ENCODE measurements at regions not wholly inside any gene's neighbourhood (a gene's known extent, or its start where the extent isn't known, plus 50 kb on each side); places are given as distances from the start of the nearest gene placed in this dataset.

DNA sequence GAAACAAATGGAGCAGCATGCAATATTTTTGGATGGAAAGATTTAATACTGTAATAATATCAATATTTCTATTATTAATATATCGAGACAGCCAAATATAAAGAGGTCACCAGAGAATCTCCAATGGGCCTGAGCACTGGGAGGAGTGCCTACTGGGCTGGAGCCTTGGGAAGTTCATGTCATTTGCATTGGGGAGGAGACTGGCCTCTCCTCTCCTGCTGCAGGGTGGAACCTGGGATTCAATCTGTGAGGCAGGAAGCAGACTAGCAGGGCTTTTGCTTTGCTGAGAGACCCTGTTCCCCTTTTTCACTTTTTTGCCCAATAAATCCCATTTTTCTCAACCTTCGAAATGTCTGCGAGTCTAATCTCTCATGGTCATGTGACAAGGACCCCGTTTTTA is 390.6 kb upstream of the CYRIA start:
- no peaks in the 10 kb centered on the region for H3K4me1 Mint-ChIP-seq (ENCODE audit: low read depth)
- no peak for DNase-seq (ENCODE audit: low spot score)
- H3K27me3 Mint-ChIP-seq (ENCODE audit: low read depth), result no peaks in the 10 kb centered on the region
- no peak overlapping the region for H3K27ac Mint-ChIP-seq
- H3K9me3 Mint-ChIP-seq, result no peaks in the 10 kb centered on the region
- H3K36me3 Mint-ChIP-seq (ENCODE audit: low read depth), result no peaks in the 10 kb centered on the region
- no peak overlapping the region for H3K4me3 Mint-ChIP-seq

GRCh38 chr2:17052001-17052400 is 386.4 kb upstream of the CYRIA start:
- Mint-ChIP-seq H3K4me3 (no peak overlapping the region), H3K27me3 (ENCODE audit: low read depth) (no peaks in the 10 kb centered on the region), H3K9me3 (no peaks in the 10 kb centered on the region), H3K36me3 (ENCODE audit: low read depth) (no peaks in the 10 kb centered on the region), H3K4me1 (ENCODE audit: low read depth) (no peaks in the 10 kb centered on the region), H3K27ac (no peak overlapping the region)
- DNase-seq (ENCODE audit: low spot score), result no peak

- Mint-ChIP-seq H3K9me3 (no peaks in the 10 kb centered on the region), H3K4me3 (no peak overlapping the region), H3K4me1 (ENCODE audit: low read depth) (no peaks in the 10 kb centered on the region), H3K36me3 (ENCODE audit: low read depth) (no peaks in the 10 kb centered on the region), H3K27me3 (ENCODE audit: low read depth) (no peaks in the 10 kb centered on the region), H3K27ac (no peak overlapping the region)
- no peak for DNase-seq (ENCODE audit: low spot score)
Measured at GRCh38 chr2:17051538-17051937, 385.9 kb upstream of the CYRIA start.

GRCh38 chr2:17043173-17043572 is 377.5 kb upstream of the CYRIA start:
- Mint-ChIP-seq H3K36me3 (ENCODE audit: low read depth) (no peaks in the 10 kb centered on the region), H3K9me3 (peaks cover 13% of the 10 kb centered on the region), H3K4me1 (ENCODE audit: low read depth) (no peaks in the 10 kb centered on the region), H3K4me3 (no peak overlapping the region), H3K27ac (no peak overlapping the region), H3K27me3 (ENCODE audit: low read depth) (no peaks in the 10 kb centered on the region)
- no peak for DNase-seq (ENCODE audit: low spot score)

- H3K4me3 Mint-ChIP-seq, result no peak overlapping the region
- DNase-seq (ENCODE audit: low spot score), result no peak
- no peaks in the 10 kb centered on the region for H3K36me3 Mint-ChIP-seq (ENCODE audit: low read depth)
- H3K4me1 Mint-ChIP-seq (ENCODE audit: low read depth), result no peaks in the 10 kb centered on the region
- no peaks in the 10 kb centered on the region for H3K9me3 Mint-ChIP-seq
- no peaks in the 10 kb centered on the region for H3K27me3 Mint-ChIP-seq (ENCODE audit: low read depth)
- no peak overlapping the region for H3K27ac Mint-ChIP-seq
Measured at GRCh38 chr2:17036361-17036760, 370.7 kb upstream of the CYRIA start.

DNA sequence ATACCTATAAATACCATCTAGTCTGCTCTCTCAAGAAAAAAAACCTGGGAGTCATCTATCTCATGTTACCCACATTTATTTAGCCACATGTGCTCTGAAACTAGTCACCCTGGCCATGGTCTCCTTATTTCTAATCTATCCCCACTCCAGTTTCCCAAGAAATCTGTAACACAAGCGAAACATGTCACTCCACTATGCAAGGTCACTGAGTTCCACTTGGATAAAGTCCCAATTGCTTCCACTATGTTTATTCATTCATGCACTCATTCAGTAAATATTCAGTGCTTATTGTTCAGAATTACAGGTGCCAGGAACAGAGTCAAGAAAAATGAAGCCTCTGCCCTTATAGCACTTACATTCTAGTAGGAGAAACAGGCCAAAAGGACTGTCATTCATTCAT is 369.4 kb upstream of the CYRIA start:
- no peak for DNase-seq (ENCODE audit: low spot score)
- Mint-ChIP-seq H3K9me3 (no peaks in the 10 kb centered on the region), H3K36me3 (ENCODE audit: low read depth) (no peaks in the 10 kb centered on the region), H3K4me3 (no peak overlapping the region), H3K27me3 (ENCODE audit: low read depth) (no peaks in the 10 kb centered on the region), H3K4me1 (ENCODE audit: low read depth) (no peaks in the 10 kb centered on the region), H3K27ac (no peak overlapping the region)

GRCh38 chr2:17030047-17030446 is 364.4 kb upstream of the CYRIA start:
- Mint-ChIP-seq H3K27me3 (ENCODE audit: low read depth) (no peaks in the 10 kb centered on the region), H3K9me3 (no peaks in the 10 kb centered on the region), H3K27ac (no peak overlapping the region), H3K4me1 (ENCODE audit: low read depth) (no peaks in the 10 kb centered on the region), H3K36me3 (ENCODE audit: low read depth) (no peaks in the 10 kb centered on the region), H3K4me3 (no peak overlapping the region)
- DNase-seq (ENCODE audit: low spot score), result no peak

GRCh38 chr2:17012297-17012696 is 346.7 kb upstream of the CYRIA start:
- no peak for DNase-seq (ENCODE audit: low spot score)
- Mint-ChIP-seq H3K9me3 (no peaks in the 10 kb centered on the region), H3K4me3 (no peak overlapping the region), H3K36me3 (ENCODE audit: low read depth) (no peaks in the 10 kb centered on the region), H3K4me1 (ENCODE audit: low read depth) (no peaks in the 10 kb centered on the region), H3K27ac (no peak overlapping the region), H3K27me3 (ENCODE audit: low read depth) (no peaks in the 10 kb centered on the region)

DNA sequence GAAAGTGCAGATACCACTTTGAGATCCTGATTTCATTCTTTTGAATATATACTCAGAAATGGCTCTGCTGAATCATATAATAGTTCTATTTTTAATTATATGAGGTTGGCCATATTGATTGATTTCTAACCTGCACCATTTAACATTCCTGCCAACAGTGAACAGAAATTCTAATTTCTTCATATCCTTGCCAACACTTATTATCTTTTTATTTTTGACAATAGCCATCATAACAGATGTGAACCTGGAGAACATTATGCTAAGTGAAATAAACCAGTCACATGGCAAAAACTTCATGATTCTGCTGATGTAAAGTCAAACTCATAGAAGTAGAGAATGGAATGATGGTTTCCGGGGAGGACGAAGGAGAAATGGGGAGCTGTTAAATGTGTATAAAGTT is 344.5 kb upstream of the CYRIA start:
- Mint-ChIP-seq H3K27ac (no peak overlapping the region), H3K4me3 (no peak overlapping the region)

GRCh38 chr2:17000184-17000482 is 334.5 kb upstream of the CYRIA start:
- no peaks in the 10 kb centered on the region for H3K4me1 Mint-ChIP-seq (ENCODE audit: low read depth)
- no peaks in the 10 kb centered on the region for H3K27me3 Mint-ChIP-seq (ENCODE audit: low read depth)
- H3K36me3 Mint-ChIP-seq (ENCODE audit: low read depth), result no peaks in the 10 kb centered on the region
- no peak for DNase-seq (ENCODE audit: low spot score)
- H3K4me3 Mint-ChIP-seq, result no peak overlapping the region
- H3K27ac Mint-ChIP-seq, result no peak overlapping the region
- peaks cover under 1% of the 10 kb centered on the region for H3K9me3 Mint-ChIP-seq

More for the DNA sequence above, 344.5 kb upstream of the CYRIA start:
- Mint-ChIP-seq H3K9me3 (no peaks in the 10 kb centered on the region), H3K27me3 (ENCODE audit: low read depth) (no peaks in the 10 kb centered on the region), H3K4me1 (ENCODE audit: low read depth) (no peaks in the 10 kb centered on the region), H3K36me3 (ENCODE audit: low read depth) (no peaks in the 10 kb centered on the region)
- DNase-seq (ENCODE audit: low spot score), result no peak

DNA sequence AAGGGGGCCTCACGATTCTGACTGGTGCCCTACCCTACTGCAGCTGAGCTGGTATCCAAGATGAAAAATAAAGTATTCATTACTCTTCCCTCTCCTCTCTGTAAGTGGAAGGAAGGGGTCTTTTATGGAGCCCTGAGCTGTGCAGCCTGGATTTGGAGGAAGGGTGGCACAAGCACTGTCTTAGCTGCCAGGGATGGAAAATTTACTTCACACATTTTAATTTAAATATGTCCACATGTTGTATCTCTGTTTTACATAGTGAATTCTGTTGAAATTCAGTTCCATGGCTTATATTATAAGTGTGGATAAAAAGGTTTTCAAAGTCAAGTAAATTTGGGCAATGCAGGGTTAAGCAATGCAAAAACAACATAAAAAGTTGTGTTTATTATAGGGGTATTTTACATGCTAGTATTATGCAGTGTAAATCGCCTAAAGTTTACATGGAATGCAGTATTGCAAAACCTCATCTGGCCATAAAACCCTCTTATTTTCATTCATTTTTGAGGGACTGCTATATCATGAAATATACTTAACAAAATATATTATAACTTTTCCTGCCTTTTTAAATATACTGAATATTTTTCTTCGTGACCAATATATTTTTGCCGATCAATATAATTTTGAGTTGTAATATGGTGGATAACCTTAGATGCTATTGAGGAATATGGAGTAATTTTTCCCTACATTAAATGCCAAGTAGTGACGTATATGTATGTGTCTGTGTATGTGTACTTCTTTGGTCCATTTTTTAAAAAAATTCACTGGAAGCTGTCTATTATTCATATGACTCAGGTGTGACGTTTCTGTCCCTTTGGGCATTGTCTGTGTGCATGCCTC is 333.9 kb upstream of the CYRIA start:
- no peak for DNase-seq (ENCODE audit: low spot score)
- no peaks in the 10 kb centered on the region for H3K36me3 Mint-ChIP-seq (ENCODE audit: low read depth)
- H3K27ac Mint-ChIP-seq, result no peak overlapping the region
- no peak overlapping the region for H3K4me3 Mint-ChIP-seq
- H3K4me1 Mint-ChIP-seq (ENCODE audit: low read depth), result no peaks in the 10 kb centered on the region
- H3K27me3 Mint-ChIP-seq (ENCODE audit: low read depth), result no peaks in the 10 kb centered on the region
- peaks cover 6% of the 10 kb centered on the region for H3K9me3 Mint-ChIP-seq

GRCh38 chr2:16978301-16978700 is 312.7 kb upstream of the CYRIA start:
- no peaks in the 10 kb centered on the region for H3K9me3 Mint-ChIP-seq
- H3K36me3 Mint-ChIP-seq (ENCODE audit: low read depth), result no peaks in the 10 kb centered on the region
- H3K27ac Mint-ChIP-seq, result no peak overlapping the region
- H3K27me3 Mint-ChIP-seq (ENCODE audit: low read depth), result no peaks in the 10 kb centered on the region
- H3K4me3 Mint-ChIP-seq, result no peak overlapping the region
- no peak for DNase-seq (ENCODE audit: low spot score)
- no peaks in the 10 kb centered on the region for H3K4me1 Mint-ChIP-seq (ENCODE audit: low read depth)

GRCh38 chr2:16974688-16975087 is 309.1 kb upstream of the CYRIA start:
- no peaks in the 10 kb centered on the region for H3K9me3 Mint-ChIP-seq

DNA sequence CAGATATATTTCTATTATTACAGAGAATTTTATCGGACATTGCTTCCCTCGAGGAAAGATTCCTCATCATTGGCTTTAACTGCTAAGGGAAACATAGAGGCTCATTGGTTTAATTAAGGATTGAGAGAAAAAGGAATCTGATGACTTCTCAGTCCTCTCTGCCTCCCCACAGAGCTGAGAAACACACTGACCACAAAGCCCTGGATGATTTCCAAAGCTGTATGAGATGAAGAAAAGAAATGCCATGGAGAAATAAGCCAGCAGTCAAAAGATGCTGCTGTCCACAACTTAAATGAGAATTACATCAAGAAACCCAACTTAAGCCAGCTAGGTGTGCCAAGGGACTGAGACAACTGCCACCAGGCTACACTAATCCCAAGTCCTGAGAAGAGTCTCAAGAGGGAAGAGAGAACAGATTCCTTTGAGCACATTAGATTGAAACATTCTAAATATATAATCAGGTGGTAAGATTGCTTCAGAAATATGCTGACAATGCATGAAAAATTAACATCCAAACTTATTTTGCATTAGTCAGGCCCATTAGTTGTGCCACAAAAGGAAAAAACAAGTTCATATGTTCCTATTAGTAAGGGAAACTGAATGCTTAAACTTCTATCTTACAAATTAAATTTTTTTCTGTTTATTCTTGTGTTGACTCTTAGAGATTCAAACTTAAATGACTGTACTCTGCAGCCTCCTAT is 308.1 kb upstream of the CYRIA start:
- no peak for DNase-seq (ENCODE audit: low spot score)
- Mint-ChIP-seq H3K36me3 (ENCODE audit: low read depth) (no peaks in the 10 kb centered on the region), H3K9me3 (no peaks in the 10 kb centered on the region), H3K4me3 (no peak overlapping the region), H3K27ac (no peak overlapping the region), H3K27me3 (ENCODE audit: low read depth) (no peaks in the 10 kb centered on the region), H3K4me1 (ENCODE audit: low read depth) (no peaks in the 10 kb centered on the region)

More at GRCh38 chr2:16974688-16975087, 309.1 kb upstream of the CYRIA start:
- Mint-ChIP-seq H3K36me3 (ENCODE audit: low read depth) (no peaks in the 10 kb centered on the region), H3K4me3 (no peak overlapping the region), H3K4me1 (ENCODE audit: low read depth) (no peaks in the 10 kb centered on the region), H3K27me3 (ENCODE audit: low read depth) (no peaks in the 10 kb centered on the region), H3K27ac (no peak overlapping the region)
- DNase-seq (ENCODE audit: low spot score), result no peak

- no peaks in the 10 kb centered on the region for H3K27me3 Mint-ChIP-seq (ENCODE audit: low read depth)
- H3K36me3 Mint-ChIP-seq (ENCODE audit: low read depth), result no peaks in the 10 kb centered on the region
- H3K9me3 Mint-ChIP-seq, result no peaks in the 10 kb centered on the region
- DNase-seq (ENCODE audit: low spot score), result no peak
- H3K4me3 Mint-ChIP-seq, result no peak overlapping the region
- H3K27ac Mint-ChIP-seq, result no peak overlapping the region
- no peaks in the 10 kb centered on the region for H3K4me1 Mint-ChIP-seq (ENCODE audit: low read depth)
Measured at GRCh38 chr2:16972276-16972675, 306.6 kb upstream of the CYRIA start.
